Prostate gland (tissue), 2 donors: ENCODE measurements at regions not wholly inside any gene's neighbourhood (a gene's known extent, or its start where the extent isn't known, plus 50 kb on each side); places are given as distances from the start of the nearest gene placed in this dataset. TPM values are rescaled to one million over a fixed set of nuclear protein-coding genes. Genes with fewer than 3 reads are reported as not detected.

ENCODE experiments used
- DNase-seq: peaks from one replicate; pipeline ENCODE4 v3.0.0-alpha.2; 2019; ENCODE audit warnings: low spot score
- H3K27ac ChIP-seq, 2 donors: fragments of 200-600 bp; sonication (generic); 2 replicates each; pipeline ENCODE4 v1.5.1; 2017 to 2019
- H3K27me3 ChIP-seq: fragments of 200-600 bp; sonication (generic); replicated peaks from 2 replicates; pipeline ENCODE4 v1.5.1; 2019; ENCODE audit not compliant: insufficient read depth
- H3K36me3 ChIP-seq, 2 donors: fragments of 200-600 bp; sonication (generic); 1 replicate in 1 of 2; 2 replicates in 1 of 2; pipeline versions ENCODE4 v1.5.1 to v1.8.1; 2017 to 2019
- H3K4me1 ChIP-seq: fragments of 200-600 bp; sonication (generic); replicated peaks from 2 replicates; pipeline ENCODE4 v1.5.1; 2019
- H3K4me3 ChIP-seq, 2 donors: fragments of 200-600 bp; sonication (generic); 2 replicates each; pipeline ENCODE4 v1.5.1; 2017 to 2019
- H3K9me3 ChIP-seq: fragments of 200-600 bp; sonication (generic); 2 replicates; pipeline ENCODE4 v1.5.1; 2017
- CTCF ChIP-seq, 4 experiments: fragments of 200-600 bp in 2 of 4; fragments of 450-650 bp in 2 of 4; sonication (generic) in 2 of 4; IDR thresholded peaks; 1 replicate in 3 of 4; 2 replicates in 1 of 4; pipeline ENCODE4 v1.5.1; 2016 to 2019; ENCODE audit warnings: antibody characterized with exemption in 4 of 4, mild to moderate bottlenecking in 2 of 4, moderate library complexity in 2 of 4
- POLR2A ChIP-seq: fragments of 450-650 bp; IDR thresholded peaks from one replicate; pipeline ENCODE4 v1.6.1; 2016; ENCODE audit warnings: antibody characterized with exemption, mild to moderate bottlenecking
- POLR2AphosphoS5 ChIP-seq: sonication (generic); formaldehyde crosslinking; IDR thresholded peaks from one replicate; pipeline ENCODE4 v1.6.1; 2017; ENCODE audit warnings: antibody characterized with exemption
- WGBS: methylation state at CpG from one replicate; pipeline ENCODE4 v1.1.5; 2018; 5-methylcytosine and 5-hydroxymethylcytosine counted together
- intact Hi-C: fragments of 100-400 bp; cut with DNase I; formaldehyde crosslinking; loops from one replicate; pipeline ENCODE4 v1.14.2; 2022
- microRNA-seq: library from miRNA; unstranded; fragments of <30 nt; microRNA quantifications from one replicate; pipeline ENCODE4, GENCODE V29; 2016
- small RNA-seq, 2 donors: library from RNA; depleted of rRNA; stranded (forward); fragments of <200 nt; gene quantifications; one replicate each; pipeline ENCODE3, GENCODE V24; 2016

DNA sequence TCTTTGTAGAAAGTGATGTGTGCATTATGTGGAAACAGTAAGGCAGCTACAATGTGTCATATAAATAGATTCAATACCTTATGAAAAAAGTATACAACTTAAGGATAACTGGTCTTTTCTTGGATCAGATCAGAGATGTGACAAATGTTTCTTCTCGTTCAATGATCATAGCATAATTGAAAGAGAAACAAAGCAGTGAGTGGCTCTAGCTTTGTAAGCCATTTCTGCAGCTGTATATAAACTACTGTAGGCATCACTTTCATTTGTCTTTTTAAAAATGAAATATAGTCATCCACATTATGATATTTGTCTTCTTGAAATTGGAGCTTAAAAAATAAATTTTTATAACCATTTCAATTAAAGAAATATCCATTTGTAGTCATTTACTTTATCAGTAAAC, 63.8 kb upstream of the LMO3 start:
- no peak for DNase-seq
- Histone ChIP-seq H3K27me3 (no peaks in the 10 kb centered on the region), H3K36me3 (no peaks in the 10 kb centered on the region), H3K9me3 (no peaks in the 10 kb centered on the region), H3K4me1 (no peaks in the 10 kb centered on the region), H3K4me3 (no peak overlapping the region), H3K27ac (no peak overlapping the region)
- intact Hi-C loops, result no loop called here
- TF ChIP-seq POLR2A, result no peak
- no peak for TF ChIP-seq POLR2AphosphoS5
- no peak for TF ChIP-seq CTCF (IDR thresholded peaks at IDR 0.05)
- WGBS, result 33% methylated on average over 1 of the region's 1 CpG

- H3K9me3 ChIP-seq, result no peaks in the 10 kb centered on the region
- no peaks in the 10 kb centered on the region for H3K36me3 ChIP-seq
- intact Hi-C loops, result no loop called here
- TF ChIP-seq POLR2A (no peak), CTCF (IDR thresholded peaks at IDR 0.05) (no peak), POLR2AphosphoS5 (no peak)
- H3K4me3 ChIP-seq, result no peak overlapping the region
- WGBS, result 49% methylated on average over 2 of the region's 2 CpGs
- no peaks in the 10 kb centered on the region for H3K27me3 ChIP-seq
- no peaks in the 10 kb centered on the region for H3K4me1 ChIP-seq
- no peak overlapping the region for H3K27ac ChIP-seq
- no peak for DNase-seq
Observed at GRCh38 chr12:16668198-16668597, 62.2 kb upstream of the LMO3 start.

GRCh38 chr12:16658699-16659098, 52.7 kb upstream of the LMO3 start:
- WGBS, result 67% methylated on average over 1 of the region's 1 CpG

More at GRCh38 chr12:16658699-16659098, 52.7 kb upstream of the LMO3 start:
- Histone ChIP-seq H3K27ac (no peak overlapping the region), H3K9me3 (no peaks in the 10 kb centered on the region), H3K36me3 (no peaks in the 10 kb centered on the region), H3K27me3 (no peaks in the 10 kb centered on the region), H3K4me3 (no peak overlapping the region), H3K4me1 (no peaks in the 10 kb centered on the region)
- no peak for DNase-seq
- intact Hi-C loops, result no loop called here
- TF ChIP-seq POLR2A (no peak), POLR2AphosphoS5 (no peak), CTCF (IDR thresholded peaks at IDR 0.05) (no peak)

Small RNAs in the stretch of these regions (microRNA-seq; reads per million reads assigned to microRNA genes)
- gene MIR3974, result not detected

Small RNAs in the stretch of these regions (small RNA-seq; reads per million reads assigned to genes)
- gene RNU6-837P, result 0 reads per million in 2 donors
